ENCODE measurements at regions not wholly inside any gene's neighbourhood (a gene's known extent, or its start where the extent isn't known, plus 50 kb on each side); places are given as distances from the start of the nearest gene placed in this dataset.

- DNase-seq: peak; percentile 76
These were observed 88.8 kb upstream of the TTC34 start for GRCh38 chr1:2890221-2890850.

DNA sequence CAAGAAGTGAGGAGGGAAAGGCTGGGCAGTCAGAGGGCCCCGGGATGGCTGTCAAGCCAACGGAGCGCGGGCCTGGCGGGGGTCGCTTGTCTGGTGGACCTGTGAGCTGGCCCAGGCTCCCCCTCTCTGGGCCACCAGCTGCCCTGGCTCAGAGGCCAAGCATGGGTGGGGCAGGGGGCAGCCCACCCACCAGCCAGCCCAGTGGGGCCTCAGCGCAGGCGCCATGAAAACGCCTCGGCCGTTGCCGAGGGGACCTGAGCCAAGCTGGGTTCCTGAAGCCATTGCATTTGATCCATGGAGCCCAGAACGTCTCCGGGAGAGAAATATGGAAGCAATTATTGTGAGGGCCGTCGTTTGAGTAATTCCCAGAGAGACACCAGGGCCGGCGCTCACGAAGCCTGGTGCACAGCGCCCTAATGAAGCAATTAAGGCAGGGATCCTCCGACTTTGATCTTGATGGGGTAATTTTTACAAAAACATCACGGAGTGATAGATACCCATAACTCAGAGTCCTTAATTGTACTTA lies 90.5 kb upstream of the TTC34 start:
- DNase-seq: peak; percentile 43

GRCh38 chr1:2893473-2894120 lies 92.1 kb upstream of the TTC34 start:
- no peak for DNase-seq

DNA sequence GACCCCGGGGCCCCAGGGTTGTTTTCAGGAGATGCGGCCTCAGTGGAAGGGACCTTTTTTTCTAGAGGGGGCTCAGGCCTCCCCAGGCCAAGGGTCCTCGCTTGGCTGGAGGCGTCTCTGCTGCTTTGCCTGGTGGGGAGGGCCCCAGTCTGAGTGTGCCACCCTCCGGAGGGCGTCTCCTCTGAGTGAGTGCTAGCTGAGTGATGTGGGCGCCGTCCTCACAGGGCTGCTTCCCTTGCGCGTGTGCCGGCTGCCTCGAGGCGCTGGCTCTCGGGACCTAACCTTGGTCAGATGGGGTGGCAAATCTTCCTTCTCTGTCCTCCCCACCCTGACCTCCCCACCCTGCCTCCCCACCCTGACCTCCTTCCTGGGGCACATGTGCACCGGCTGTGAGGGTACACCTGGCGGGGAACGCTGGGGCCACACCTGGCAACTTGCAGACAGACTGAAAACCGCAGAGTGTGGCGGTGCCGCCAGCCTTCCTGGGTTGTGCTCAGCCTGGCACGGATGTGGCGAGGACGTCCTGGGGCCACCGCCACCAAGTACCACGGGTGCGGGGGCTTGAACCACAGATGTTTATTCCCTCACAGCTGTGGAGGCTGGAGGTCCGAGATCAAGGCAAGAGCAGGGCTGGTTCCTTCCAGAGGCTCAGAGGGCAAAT lies 93.0 kb upstream of the TTC34 start:
- no peak for DNase-seq

- no peak for DNase-seq
These were observed 95.3 kb upstream of the TTC34 start for GRCh38 chr1:2896824-2897223.

DNA sequence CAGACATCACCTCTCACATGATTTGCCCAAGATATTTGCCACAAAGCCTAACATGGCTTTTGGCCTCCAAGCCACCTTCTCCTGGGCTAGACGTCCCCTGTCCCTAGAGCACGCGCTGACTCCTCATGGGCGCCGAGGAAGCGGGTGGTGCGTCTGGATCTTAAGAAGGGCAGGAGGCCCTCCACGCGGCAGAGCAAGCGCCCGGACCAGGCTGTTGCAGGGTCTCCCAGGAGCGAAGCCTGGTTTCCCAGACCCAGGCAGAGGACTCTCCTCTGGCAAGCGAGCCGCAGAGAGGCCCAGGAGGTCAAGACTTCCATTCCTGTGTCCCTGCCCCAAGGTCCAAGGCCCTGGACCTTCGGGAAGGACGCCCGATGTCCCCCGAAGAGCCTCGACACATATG lies 101.7 kb upstream of the TTC34 start:
- DNase-seq: no peak

GRCh38 chr1:2904191-2904590 lies 102.7 kb upstream of the TTC34 start:
- no peak for DNase-seq

- DNase-seq: no peak
These were observed 103.9 kb upstream of the TTC34 start for GRCh38 chr1:2905356-2905755.

DNA sequence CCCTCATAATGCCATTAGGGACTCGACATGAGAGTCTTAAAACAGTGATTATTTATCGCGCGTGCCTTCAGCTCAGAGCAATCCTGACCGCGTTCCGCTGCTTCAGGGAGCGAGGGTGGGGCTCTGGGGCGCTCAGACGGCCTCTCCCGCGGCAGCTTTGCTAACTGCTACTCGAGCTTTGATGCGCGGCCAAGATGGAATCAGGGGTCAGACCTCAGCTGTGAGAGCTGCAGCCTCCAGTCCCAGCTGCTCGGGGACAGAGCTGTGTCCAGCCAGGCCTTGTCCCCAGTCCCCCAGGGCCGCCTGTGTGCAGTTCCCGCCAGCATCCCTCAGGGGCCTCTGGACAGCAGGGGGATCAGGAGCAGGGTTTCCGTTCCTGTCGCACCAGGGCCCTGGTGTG lies 104.6 kb upstream of the TTC34 start:
- peak; percentile 6 for DNase-seq

GRCh38 chr1:2906620-2907019 lies 105.1 kb upstream of the TTC34 start:
- no peak for DNase-seq

DNA sequence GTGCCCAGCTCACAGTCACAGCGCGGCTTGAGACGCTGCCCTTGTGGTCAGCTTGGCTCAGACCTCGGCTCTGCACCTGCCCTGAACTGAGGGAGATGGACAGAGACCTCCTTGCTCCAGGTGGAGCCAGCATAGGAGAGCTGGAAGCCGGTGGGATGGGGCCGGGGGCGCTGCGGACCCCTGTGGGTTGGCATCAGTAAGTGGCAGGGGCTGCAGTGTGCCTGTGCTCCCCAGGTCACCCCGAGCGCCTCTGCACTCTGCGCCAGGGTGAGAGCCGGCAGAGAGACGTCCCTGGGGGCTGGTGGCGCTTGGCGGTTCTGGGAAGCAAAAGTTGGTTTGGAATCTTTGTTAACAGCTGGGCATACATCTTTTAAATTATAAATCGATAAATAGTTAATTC lies 105.6 kb upstream of the TTC34 start:
- DNase-seq: no peak

- DNase-seq: no peak
These were observed 106.6 kb upstream of the TTC34 start for GRCh38 chr1:2908081-2908480.

GRCh38 chr1:2908561-2908960 lies 107.1 kb upstream of the TTC34 start:
- no peak for DNase-seq

GRCh38 chr1:2909797-2910196 lies 108.3 kb upstream of the TTC34 start:
- DNase-seq: no peak

GRCh38 chr1:2910211-2910610 lies 108.7 kb upstream of the TTC34 start:
- no peak for DNase-seq

DNA sequence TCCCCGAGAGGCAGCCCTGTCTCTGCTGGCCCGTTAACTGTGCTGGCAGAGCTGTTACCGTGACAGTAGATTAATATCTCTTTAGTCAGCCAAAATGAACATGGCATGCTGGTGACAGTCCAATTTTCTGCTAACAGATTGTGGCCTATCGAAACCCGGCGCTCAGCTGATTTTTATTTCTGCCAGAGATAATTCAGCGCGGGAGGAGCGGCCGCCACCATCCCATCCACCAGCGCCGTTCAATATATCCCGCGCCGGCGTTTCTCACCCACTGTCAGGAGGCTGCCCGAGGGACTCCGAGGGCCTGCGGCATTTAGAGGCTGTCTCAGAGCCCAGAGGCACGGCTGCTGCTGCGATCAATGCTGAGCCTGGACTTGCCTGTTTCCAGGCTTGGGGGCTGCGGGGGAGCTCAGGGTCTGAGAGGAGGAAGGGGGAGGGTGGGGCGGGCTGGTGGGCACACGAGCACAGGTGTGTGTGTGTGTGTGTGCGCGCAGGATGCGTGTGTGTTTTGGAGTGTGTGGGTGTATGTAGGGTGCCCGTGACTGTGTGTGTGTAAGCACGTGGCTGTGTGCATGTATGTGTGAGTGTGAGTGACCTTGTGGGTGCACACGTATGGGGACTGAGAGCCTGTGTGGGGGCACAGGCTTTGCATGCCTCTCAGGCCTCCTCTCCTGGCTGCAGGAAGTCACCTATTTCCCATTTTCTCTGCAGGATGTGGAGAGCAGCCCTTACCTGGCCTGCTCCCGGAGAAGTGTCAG lies 109.7 kb upstream of the ACTRT2 start:
- no peak for DNase-seq

GRCh38 chr1:2912424-2913061 lies 108.7 kb upstream of the ACTRT2 start:
- no peak for DNase-seq

DNA sequence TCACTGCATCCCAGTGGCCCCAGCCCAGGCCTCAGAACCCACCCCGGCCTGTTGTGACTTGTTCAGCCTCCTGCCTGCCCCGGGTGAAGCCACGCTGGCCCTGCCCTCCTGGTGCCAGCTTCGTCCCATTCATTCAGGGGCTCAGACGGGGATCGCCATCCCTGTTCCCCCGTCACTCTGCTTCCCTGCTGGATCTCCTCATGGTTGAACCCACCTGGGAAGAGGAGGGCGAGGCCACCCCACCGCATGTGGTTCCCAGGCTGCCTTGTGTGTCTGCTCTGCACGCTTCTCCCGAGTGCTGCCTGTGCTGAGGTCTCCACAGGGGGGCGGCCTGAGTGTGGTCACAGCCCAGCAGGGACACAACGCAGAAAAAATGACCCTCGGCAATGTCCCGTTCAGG lies 108.2 kb upstream of the ACTRT2 start:
- DNase-seq: no peak

DNA sequence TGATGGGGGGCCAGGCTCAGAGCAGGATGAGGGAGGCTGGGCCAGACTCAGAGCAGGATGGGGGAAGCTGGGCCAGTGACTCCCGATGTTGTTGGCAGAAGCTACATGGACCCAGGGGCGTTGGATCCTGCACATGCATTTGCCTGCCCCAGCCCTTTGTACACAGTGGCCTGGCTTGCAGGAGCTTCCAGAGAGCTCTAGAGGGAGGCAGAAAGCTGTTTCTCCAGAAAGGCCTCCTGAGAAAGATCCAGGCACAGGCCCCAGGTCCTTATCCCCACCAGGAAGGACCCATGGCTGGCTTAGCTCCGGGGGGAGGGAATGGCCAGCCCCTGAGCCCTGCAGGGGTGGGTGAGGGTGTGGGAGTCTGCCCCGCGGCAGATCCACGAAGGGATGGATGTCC lies 106.6 kb upstream of the ACTRT2 start:
- DNase-seq: no peak

DNA sequence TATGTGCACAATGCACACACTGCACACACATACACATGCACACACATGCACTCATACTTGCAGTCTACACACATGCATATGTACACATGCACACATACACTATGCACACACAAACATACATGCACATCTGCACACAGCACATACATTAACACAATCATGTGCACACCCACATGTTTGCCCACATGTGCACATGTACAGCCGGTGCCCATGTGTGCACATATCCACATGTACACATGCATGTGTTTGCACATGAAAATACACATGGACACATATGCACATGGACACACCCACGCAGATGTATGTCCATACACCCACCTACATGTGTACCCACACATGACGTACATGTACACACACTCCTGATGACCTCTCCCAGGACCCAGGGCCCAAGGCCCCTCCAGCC lies 105.1 kb upstream of the ACTRT2 start:
- no peak for DNase-seq

DNA sequence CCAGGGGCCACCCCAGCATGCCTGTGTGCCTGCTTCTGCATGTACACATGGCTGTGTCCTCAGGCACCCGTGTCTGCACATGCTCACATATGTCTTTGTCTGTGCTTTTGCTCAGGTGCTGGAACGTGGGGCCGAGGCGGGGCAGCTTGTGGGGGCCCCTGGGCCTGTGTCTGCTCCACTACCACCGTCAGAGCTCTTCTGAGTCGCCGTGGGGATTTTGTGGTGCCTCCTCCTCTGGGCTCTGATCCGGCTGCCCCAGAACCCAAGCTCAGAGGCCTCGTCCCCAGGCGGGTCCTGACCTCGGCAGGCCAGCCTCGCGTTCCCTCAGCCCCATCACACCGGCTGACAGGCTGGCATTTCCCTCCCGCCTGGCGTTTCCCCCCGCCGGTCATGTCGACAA lies 104.6 kb upstream of the ACTRT2 start:
- no peak for DNase-seq

- DNase-seq: no peak
These were observed 104.0 kb upstream of the ACTRT2 start for GRCh38 chr1:2917284-2917683.

DNA sequence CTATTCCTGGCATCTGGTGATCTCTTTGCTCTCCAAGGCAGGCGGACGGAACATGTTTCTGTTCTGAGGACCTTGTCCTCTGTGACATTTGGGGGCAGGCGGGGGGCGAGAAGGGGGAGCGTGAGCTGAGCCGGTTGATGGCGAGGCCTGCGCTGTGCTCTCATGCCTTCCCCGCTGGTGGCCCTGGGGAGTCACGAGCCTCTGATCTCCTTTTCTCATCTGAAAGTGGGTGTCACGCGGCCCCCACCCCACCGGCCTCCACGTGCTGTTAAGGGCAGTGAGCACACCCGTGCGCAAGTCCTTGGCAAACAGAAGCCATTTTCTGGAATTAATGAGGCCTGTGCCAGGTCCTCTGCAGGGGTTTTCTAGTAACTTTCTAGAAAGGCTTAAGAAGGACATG lies 102.8 kb upstream of the ACTRT2 start:
- no peak for DNase-seq
